ENCODE measurements at regions not wholly inside any gene's neighbourhood (a gene's known extent, or its start where the extent isn't known, plus 50 kb on each side); places are given as distances from the start of the nearest gene placed in this dataset.
A peak's percentile ranks its signal among the peaks of the same experiment; 100 is the strongest.
"Not testable (repeated sequence)": the region's sequence is repeated elsewhere in the genome, so short reads cannot be mapped to it uniquely, and the experiment has no call there.

DNA sequence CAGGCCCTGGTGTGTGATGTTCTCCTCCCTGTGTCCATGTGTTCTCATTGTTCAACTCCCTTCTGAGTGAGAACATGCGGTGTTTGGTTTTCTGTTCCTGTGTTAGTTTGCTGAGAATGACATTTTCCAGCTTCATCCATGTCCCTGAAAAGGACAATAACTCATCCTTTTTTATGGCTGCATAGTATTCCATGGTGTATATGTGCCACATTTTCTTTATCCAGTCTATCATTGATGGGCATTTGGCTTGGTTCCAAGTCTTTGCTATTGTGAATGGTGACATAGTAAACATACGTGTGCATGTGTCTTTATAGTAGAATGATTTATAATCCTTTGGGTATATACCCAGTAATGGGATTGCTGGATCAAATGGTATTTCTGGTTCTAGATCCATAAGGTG is 964.6 kb upstream of the CITED2 start:
- DNase-seq: not testable (repeated sequence)

DNA sequence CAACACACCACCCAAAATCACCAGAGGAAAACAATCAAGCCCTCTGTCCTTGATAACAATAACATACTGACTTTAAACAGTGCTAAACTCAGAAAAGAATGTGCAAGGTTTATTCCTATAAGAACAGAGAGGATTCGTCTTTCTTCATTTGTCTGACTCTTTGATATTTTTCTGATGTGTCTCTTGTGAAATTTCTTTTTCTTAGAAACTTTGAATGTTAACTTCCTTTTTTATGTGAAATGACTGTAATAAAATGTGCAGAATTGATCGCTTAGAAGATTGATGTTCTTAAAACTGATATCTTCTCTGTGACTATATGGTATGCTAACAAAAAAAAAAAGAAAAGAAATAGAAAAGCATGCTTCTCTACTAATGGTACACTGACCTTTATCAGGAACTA is 947.4 kb upstream of the CITED2 start:
- no peak for DNase-seq

DNA sequence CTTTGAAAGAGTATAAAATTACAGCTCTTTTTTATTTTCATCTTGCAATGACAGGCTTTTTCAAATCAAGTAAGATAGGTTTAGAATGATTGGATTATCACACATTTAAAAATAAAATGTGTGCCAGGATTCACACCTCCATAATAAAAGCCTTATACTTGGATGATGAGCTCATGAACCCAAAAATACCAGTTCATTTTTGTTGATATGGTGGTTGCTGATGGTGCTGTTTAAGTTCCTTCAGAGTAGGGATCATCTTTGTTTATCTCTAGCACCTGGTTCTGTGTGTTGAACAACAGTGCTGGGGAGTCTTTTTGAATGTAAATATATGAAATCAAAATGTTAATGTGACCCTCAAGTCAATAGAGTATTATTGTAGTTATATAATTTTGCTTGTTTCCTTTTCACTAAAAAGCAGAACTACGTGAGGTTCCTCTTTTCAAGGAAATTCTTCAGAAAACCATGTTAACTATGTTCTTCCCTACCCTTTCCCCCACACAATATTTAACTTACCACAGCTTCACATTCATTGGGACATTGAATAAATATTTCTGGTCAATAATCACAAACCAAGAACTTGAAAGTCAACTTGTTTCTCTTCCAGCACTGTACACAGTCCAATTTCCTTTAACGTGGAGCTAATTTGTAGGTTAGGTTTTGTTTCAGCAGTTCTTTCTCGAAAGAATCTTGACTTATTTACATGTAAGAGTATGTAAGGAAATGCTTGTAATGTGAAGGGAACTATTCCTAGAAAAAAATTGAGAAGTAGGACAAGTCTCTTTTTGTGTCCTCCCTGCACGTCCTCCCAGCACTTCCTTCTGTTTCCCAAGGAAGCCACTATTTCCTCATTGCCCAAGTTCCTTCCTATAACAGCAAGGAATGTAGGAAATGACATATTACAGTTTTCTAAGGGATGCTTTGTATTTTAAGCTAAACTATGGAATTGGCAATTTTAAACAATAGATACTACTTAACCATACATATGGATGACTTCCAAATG is 945.9 kb upstream of the CITED2 start:
- DNase-seq: no peak

DNA sequence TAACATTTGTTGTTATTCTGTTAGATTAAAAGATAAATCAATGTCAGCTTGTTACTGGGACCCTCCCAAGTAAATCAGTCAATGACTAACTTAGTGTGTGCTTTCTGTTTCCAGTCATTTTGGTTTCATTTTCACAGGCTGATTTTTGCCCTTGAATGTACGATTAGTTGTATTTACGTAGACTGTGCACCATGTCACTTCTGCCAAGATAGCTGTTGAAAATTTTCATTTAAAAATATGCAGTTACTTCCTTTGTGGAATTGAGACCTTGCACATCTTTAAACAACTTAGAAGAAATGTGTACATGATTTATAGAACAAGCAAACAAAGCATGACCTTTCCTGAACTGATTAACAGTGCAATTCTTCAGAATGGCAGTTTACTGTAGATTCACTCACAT is 944.8 kb upstream of the CITED2 start:
- no peak for DNase-seq

DNA sequence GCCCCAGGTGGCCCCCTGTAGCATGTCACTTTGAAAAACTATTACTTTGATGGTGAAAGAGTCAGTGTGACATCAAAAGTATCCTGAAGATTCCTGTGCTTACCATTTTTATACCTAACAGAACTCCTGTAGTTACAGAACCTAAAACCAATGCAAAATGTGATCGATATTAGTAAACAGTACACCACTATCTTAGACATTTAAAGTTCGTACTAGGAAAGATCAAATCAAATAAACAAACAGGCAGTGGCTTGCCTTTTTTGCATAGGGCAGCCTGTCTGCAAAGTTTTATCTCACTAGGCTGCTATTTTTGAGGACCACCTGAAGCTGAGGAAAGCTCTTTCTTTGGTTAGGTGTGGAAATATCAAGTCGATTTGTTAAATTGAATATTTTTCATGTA is 944.0 kb upstream of the CITED2 start:
- DNase-seq: no peak

DNA sequence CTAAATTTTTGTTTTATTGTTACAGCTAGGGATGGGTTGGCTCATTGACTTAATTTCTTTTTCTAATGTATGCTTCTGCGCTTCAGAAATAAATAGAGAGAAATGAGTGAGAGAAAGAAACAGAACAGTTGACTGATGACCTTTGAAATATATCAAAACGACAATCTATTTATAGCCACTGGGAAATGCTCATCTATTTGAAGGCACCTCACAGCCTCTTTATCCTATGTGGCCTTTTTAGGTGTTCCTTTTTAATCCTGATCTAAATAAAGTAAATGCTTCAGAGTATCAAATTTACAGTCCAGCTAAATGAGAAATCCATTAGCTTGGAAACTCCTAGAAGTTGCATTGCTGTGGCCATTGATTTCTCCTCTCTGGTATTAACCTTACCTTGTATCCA is 943.5 kb upstream of the CITED2 start:
- no peak for DNase-seq

DNA sequence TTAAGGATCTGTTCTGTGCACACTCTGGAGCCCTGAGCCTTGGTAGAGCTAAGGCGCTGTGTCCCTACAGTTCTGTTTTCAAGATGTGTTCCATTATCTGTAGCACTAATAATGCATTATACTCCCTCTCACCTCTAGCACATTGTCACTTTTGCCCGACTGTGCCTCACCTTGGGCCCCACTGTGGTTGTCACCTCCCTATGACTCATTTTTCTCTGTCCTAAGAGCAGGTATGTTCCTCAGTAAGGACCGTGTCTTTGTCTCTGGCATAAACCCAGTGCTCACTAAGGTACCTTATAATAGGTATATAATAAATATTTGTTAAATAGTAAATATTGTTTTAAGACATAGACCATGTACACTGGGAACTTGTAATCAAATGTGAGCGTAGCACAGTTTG is 942.5 kb upstream of the CITED2 start:
- DNase-seq: no peak

DNA sequence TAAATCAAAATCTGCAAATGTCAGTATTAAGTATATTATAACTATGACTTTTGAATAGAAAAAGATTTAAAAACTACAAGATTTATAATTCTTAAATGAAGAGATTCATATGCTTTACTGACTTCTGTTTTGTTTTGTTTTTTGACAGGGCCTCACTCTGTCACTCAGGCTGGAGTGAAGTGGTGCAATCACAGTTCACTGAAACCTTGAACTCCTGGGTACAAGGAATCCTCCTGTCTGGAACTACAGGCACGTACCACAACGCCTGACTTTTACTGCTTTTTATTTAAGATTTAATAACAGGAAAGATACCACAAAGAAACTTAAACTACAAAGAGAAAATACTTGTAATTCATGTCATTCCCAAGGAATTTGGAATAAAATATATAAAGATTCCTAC is 940.2 kb upstream of the CITED2 start:
- no peak for DNase-seq

DNA sequence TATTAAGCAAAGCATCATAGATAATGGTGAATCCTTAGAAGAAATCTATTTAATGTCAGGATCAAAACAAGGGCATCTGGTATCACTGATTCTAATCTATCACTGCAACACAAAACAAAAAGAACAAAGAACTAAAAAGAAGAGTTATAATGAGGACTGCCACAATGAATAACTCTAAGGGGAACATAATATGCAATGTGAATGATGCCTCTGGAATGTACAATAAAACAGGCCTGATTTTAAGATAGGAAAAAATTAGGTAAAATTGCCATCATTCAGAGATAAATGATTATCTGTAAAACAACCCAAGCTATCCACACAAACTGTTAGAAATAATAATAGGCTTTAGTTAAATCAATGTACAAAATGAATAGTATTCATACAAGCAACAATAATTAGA is 936.7 kb upstream of the CITED2 start:
- no peak for DNase-seq

DNA sequence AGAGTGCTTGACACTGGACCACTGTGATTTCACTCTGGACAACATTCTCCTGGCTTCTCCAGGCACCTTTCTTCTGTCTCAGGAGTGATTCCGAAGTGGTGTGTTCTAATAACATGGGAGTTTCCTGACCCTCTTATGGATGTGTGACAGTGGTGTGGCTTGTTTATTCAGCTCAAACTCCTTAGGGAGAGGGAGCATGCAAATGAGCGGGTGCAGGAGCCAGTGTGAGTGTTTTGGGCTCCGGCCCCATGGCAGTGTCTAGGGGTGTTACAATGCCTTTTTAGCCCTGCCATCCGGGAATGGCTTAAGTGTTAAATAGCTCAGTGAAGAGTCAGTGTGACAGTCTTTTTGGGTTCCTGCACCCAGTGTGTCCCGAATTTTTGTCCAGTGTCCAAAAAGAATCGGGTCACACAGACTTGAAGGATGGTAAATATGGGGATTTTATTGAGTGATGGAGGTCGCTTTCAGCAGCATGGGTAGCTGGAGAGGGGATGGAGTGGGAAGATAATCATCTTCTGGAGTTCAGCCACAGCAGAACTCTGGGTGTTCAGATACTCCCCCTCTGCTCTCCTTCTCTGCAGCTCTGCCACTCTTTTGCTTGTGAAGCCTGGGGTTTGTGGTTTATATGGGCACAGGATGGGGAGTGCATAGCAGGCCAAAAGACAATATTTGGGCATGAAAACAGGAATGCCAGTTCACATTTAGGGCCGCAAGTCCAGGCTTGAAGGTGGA is 928.9 kb upstream of the CITED2 start:
- no peak for DNase-seq

DNA sequence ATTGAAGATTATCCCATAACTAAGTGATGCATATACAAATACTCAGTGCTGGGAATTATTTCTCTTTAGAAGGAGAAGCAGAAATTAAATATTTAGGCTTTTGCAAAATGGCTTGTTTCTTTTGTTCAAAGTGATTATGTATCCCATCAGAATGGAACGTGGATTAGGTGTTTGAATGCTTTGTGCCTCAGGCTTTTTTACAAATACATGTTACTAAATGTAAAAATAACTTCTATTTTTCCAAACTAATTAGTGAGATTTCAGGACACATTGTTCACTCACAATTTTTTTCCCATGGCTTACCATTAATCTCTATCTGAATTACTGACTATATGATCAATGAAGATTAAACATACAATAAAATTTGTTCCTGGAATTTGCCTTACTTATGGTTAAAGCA is 925.9 kb upstream of the CITED2 start:
- DNase-seq: no peak

DNA sequence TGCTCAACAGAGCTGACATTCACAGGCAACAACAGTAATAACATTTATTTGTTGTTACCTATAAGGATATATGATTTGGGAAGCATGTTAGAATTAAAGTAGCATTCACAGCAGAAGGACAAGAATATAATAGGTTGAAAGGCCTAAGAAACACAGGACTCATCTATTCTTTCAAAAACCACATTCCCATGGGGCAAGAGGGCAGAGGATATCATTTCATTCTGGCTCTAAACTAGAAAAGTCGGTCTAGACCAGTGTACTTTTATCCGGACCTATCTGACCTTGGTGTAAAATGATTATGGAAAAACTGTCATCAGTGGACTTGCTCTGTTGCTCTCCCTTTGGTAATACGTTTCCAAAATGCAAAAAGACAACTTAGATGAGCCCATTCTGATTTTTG is 914.7 kb upstream of the CITED2 start:
- DNase-seq: no peak

DNA sequence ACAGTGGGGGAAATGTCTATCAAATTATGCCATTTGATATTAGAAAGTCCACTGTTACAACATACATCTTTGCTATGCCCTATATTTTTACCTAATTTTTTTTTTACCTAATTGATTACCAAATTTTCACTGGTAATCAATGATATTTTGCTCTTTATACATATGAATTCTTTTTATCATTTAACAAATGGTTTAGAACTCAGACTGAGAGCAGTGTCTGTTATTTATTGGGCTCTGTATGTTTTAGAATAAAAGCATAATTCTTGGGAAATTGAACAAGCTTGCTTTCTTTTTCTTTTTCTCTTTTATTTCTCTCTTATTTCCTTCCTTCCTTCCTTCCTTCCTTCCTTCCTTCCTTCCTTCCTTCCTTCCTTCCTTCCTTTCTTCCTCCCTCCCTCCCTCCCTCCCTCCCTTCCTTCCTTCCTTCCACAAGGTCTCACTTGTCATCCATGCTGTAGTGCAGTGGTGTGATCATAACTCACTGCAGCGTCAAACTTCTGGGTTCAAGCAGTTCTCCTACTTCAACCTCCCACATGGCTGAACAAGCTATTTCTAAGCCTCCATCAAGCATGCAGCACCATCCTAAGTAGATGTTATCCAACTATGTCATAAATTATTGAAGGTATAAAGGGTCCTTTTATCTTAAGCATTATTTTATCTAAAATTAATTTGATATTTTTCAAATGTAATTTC is 911.7 kb upstream of the CITED2 start:
- DNase-seq: no peak

DNA sequence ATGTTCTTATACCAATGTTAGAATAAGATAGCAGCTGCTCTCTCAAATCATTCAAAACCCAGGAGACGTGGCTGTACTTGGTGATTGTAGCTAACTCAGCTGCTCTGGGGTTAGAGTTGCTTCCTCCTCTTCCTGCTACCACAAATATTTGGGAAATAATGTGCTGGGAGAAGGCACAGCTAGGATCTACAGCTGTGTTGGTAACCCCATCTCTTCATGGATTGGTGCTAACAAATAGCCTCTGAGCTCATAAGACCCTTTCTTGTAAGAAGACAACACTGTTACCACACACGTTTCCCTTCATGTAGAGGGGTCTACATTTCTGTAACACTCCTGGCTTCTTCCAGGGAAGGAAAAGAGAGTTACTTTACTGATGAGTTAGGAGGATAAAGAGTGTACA is 911.0 kb upstream of the CITED2 start:
- DNase-seq: no peak

DNA sequence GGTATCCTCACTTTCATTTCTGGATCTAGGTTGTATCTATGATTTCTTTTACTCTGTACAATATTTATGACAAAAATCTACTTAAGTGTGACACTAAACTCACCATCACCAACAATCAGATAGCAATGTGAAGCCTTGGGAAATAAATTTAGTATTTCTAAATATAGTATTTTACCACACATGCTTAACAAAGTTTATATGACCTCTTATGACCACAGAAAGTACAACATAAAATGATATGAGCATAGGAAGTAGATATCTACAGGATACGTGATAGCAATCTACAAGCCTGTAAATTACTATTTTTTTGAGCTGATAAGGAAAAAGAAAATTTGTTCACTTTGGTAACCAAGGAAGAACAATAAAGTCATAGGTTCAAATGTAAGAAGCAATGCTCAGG is 910.4 kb upstream of the CITED2 start:
- no peak for DNase-seq

DNA sequence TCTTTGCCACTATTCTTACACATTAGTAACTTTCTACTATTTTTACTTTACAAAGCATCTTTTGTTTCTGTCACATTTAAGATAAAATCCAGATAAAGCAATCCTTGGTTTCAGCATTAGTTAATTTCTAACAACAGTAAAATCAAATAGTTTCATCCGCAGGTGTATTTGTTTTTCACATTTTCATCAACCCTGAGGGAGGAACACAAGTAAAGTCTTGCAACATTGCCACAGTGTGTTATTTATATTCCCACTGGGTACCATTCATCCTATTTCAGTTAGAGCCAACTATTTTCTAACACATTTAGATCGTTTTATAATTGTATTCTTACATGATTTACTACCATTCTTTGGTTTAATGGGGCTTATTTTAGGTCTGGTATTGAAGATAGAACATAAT is 908.7 kb upstream of the CITED2 start:
- no peak for DNase-seq

DNA sequence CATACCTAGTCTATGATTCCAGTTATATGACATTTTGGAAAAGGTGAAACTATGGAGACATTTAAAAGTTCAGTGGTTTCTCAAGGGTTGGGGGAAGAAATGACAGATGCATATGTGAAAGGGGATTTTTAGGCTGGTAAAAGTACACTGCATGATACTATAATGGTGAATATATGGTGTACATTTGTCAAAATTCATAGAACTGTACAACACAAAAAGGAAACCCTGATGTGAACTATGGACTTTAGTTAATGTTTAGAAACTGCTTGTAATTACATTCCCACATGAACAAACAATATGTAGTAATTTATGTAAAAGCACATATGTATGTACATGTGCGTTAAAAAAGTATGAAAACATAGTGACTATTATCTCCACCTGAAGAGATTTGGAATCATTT is 907.3 kb upstream of the CITED2 start:
- DNase-seq: no peak

DNA sequence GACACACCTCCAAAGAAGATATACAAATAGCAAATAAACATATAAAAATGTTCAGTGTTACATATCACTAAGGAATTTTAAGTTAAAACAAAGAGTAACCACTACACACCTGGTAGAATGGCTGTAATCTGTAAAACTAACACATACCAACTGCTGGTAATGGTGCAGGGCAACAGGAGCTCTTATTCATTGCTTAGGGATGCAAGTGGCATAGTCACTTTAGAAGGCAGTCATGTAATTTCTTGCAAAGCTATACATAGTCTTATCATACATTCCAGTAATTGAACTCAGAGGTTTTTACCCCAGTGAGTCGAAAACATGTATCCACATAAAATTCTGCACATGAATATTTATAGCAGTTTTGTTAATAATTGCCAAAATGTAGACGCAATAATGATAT is 906.8 kb upstream of the CITED2 start:
- no peak for DNase-seq

DNA sequence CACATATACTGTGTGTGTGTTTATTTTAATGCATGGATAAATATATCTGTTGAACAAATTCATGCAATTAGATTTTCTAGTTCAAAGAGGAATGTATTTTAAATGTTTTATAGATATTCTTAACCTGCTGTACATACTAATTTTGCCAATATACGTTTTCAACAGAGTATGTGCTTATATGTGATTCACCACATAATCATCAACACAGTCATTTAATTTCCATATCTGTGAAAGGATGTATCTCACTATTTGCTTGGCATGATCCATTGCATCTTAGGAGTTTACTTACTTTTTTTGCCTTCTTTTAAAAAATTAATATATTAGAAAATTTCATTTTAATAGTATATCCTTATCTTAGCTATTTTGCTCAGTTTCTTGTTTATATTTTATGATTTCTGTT is 902.3 kb upstream of the CITED2 start:
- DNase-seq: no peak

DNA sequence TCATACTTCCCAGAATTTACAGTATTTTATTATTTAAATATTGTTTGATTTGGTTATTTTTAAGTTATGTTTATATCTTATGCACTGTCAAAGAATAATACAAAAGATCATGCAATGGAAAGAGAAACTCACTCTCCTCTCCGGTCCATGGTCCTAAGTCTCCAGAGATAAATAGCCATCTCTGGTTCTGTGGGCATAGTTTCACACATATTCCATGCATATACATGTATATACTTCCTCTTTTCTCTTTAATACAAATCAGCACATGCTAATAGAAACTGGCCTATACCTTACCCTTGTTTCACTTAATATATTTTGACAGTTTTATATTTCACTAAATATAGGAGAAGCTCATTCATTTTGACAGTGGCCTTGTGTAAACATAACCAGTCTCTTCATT is 901.7 kb upstream of the CITED2 start:
- DNase-seq: no peak

DNA sequence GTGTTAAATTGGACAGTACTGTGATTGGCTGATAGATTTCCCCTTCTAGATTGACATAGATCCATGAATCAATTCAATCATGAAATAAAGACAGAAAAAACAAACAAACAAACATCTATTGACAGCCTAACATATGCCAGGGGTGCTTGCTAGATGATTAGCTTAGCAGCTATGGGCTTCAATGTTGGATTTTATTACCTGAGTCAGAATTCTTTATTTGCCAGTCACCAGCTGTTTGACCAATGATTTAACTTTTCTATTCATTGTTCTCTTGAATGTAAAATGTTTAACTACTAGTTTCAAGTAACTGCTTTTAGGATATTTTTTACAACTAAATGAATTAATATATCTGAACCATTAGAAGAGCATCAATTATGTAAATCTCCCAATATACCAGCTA is 901.3 kb upstream of the CITED2 start:
- no peak for DNase-seq

DNA sequence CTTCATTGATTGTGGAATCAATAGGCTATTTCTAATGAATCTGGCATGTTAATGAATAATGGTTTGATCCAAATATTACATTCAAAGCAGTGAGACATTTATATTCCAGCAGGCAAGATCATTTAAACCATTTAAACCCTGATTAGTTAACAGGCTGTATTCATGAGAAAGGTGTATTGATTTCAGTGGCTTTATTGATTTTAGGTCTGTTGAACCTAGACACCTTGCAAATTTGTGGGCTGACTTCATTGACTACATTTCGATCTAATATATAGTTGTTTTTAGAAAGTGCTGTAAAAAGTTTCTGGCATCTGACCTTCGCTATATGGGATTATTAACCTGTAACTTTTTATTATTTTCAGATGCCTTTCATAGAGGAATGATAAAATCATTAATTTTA is 900.1 kb upstream of the CITED2 start:
- no peak for DNase-seq

DNA sequence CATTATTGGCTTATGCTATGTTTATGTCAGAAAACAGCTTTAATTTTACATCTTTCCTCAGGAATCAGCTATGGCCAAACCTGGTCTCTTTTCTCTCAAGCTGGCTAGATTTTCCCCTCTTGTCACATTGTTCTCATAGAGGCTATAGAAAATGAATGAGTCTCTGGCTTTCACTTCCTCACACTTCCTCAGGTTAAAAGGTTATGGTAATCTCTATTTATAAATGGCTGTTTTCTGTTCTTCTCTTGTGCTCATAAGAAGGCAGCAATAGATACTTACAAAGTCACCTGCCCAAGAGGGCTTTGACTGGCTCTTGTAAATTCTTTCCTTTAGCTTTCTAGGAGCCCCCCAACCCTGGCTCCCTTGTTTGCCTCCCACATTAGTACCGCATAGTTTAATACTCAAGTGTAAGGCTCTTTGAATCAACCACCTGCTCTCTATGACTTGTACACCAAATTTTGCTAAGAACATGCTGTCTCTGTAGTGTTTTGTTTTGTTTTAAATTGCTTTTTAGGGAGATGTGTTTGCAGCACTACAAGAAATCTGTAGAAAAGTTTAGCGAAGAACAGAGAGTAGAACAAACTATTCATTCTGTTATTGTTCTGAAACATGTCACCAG is 897.4 kb upstream of the CITED2 start:
- peak; percentile 72 for DNase-seq
